ENCODE measurements at regions not wholly inside any gene's neighbourhood (a gene's known extent, or its start where the extent isn't known, plus 50 kb on each side); places are given as distances from the start of the nearest gene placed in this dataset.

DNA sequence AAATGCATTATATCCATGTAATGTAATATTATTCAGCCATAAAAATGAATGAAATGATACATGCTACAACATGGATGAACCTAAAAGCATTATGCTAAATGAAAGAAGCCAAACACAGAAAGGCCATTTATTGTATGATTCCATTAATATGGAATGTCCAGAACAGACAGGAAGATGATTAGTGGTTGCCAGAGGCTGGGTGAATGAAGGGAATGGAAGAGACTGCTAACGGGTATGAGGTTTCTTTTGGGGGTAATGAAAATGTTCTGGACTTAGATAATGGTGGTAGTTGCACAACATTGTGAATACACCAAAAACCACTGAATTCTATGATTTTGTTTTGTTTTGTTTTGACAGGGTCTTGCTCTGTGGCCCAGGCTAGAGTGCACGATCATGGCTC lies 61.6 kb upstream of the MAP4 start:
- CTCF ChIA-PET: interaction anchor here (1.0 kb wide), 1 partner anchor 73 kb away, joined by 3 read pairs; no protein-coding TSS in a partner anchor
- no peak overlapping the region for H2BK120ac ChIP-seq (ENCODE audit: low read depth, low read length)
- H2BK20ac ChIP-seq (ENCODE audit: low read depth, low read length): no peak overlapping the region
- no peak overlapping the region for H3K18ac ChIP-seq (ENCODE audit: low read depth, low read length)
- H3K9ac ChIP-seq (ENCODE audit: low read depth, low read length): no peak overlapping the region
- H2AK9ac ChIP-seq (replicated peaks; ENCODE audit: low read depth, low read length, poor library complexity): no peak overlapping the region
- H3K4ac ChIP-seq (ENCODE audit: low read depth, low read length): no peak overlapping the region
- no peak overlapping the region for H2AFZ ChIP-seq (replicated peaks; ENCODE audit: low read length, poor library complexity)
- no peak overlapping the region for H3K4me3 ChIP-seq (ENCODE audit: insufficient read depth, low read depth, low read length)
- peaks cover 10% of the 10 kb centered on the region for H3K36me3 ChIP-seq (ENCODE audit: control insufficient read depth, insufficient read depth, low read length)
- TF ChIP-seq, protein P1, sequence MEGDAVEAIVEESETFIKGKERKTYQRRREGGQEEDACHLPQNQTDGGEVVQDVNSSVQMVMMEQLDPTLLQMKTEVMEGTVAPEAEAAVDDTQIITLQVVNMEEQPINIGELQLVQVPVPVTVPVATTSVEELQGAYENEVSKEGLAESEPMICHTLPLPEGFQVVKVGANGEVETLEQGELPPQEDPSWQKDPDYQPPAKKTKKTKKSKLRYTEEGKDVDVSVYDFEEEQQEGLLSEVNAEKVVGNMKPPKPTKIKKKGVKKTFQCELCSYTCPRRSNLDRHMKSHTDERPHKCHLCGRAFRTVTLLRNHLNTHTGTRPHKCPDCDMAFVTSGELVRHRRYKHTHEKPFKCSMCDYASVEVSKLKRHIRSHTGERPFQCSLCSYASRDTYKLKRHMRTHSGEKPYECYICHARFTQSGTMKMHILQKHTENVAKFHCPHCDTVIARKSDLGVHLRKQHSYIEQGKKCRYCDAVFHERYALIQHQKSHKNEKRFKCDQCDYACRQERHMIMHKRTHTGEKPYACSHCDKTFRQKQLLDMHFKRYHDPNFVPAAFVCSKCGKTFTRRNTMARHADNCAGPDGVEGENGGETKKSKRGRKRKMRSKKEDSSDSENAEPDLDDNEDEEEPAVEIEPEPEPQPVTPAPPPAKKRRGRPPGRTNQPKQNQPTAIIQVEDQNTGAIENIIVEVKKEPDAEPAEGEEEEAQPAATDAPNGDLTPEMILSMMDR (conservative IDR thresholded peaks at IDR 0.05; ENCODE audit: low read depth, low read length): no peak
- TF ChIP-seq CEBPB (IDR thresholded peaks at IDR 0.05; ENCODE audit: low read depth, low read length) (peak; percentile 78), POLR2A (IDR thresholded peaks at IDR 0.05; ENCODE audit: low read depth, low read length) (no peak), FOS (IDR thresholded peaks at IDR 0.05; ENCODE audit: low read depth, low read length) (no peak)
- no peak overlapping the region for H4K91ac ChIP-seq (ENCODE audit: insufficient read depth, low read depth, low read length)
- H3K27me3 ChIP-seq (ENCODE audit: control insufficient read depth, insufficient read depth, low read length): no peaks in the 10 kb centered on the region
- POLR2A ChIA-PET (ENCODE audit: unreplicated experiment): no interaction called here
- H4K5ac ChIP-seq (ENCODE audit: low read depth, low read length): no peak overlapping the region
- H3K4me1 ChIP-seq (ENCODE audit: control insufficient read depth, insufficient read depth, low read length): peaks cover 2% of the 10 kb centered on the region
- H3K9me3 ChIP-seq (ENCODE audit: control insufficient read depth, insufficient read depth, low read length): no peaks in the 10 kb centered on the region
- H3K4me2 ChIP-seq (ENCODE audit: low read depth, low read length): no peak overlapping the region
- no peak overlapping the region for H3K56ac ChIP-seq (ENCODE audit: extremely low read depth, insufficient read depth, low read length)
- H2BK5ac ChIP-seq (ENCODE audit: low read depth, low read length, poor library complexity, severe bottlenecking): no peak overlapping the region
- H3K14ac ChIP-seq (replicated peaks; ENCODE audit: low read depth, low read length): no peak overlapping the region
- peaks cover 97% of the 10 kb centered on the region for H4K20me1 ChIP-seq (ENCODE audit: insufficient read depth, low read length)
- BruUV-seq (replicated peaks): no TSS peak
- no peak overlapping the region for H4K8ac ChIP-seq (ENCODE audit: low read depth in 2 of 2, low read length in 2 of 2)
- H3K27ac ChIP-seq (ENCODE audit: insufficient read depth, low read length): no peak overlapping the region
- H3K9me1 ChIP-seq (ENCODE audit: insufficient read depth, low read length): peaks cover 18% of the 10 kb centered on the region
- peaks cover 0 to 57% of the 10 kb centered on the region in 2 experiments; a peak in 2 of 4 replicates for H3K79me1 ChIP-seq (ENCODE audit: low read depth in 1 of 2, low read length in 2 of 2)
- intact Hi-C loops (cut with micrococcal nuclease): no loop called here
- in situ Hi-C loops (cut with MboI; ENCODE audit: low sequenced_read_pairs): no loop called here
- peak; percentile 31 for DNase-seq
- ATAC-seq (ENCODE audit: low read depth): peak; percentile 37
- H2AK5ac ChIP-seq (ENCODE audit: low read depth, low read length): no peak overlapping the region
- dilution Hi-C loops (cut with HindIII; ENCODE audit: low sequenced_read_pairs, unreplicated experiment): no loop called here
- no peak overlapping the region for H3K23ac ChIP-seq (ENCODE audit: low read depth, low read length)
- no CpG with 5 or more reads among the region's 2 CpGs for WGBS, 2 experiments (ENCODE audit: extremely low coverage in 2 of 2, insufficient read length in 1 of 2)
- H2BK15ac ChIP-seq (ENCODE audit: low read depth, low read length): no peak overlapping the region

Measured in IMR-90 (cell line).